ENCODE measurements at regions not wholly inside any gene's neighbourhood (a gene's known extent, or its start where the extent isn't known, plus 50 kb on each side); places are given as distances from the start of the nearest gene placed in this dataset.

- CTCF ChIA-PET, result no interaction called here
- no peaks in the 10 kb centered on the region for H4K20me1 ChIP-seq (ENCODE audit: low read length)
- H3K9me2 ChIP-seq (replicated peaks; ENCODE audit: low read length), result no peaks in the 10 kb centered on the region
- no peaks in the 10 kb centered on the region for H3F3A ChIP-seq (ENCODE audit: low read length, unreplicated experiment)
- no peak overlapping the region for H3K27ac ChIP-seq (ENCODE audit: low read length)
- no peaks in the 10 kb centered on the region for H3K9me3 ChIP-seq (ENCODE audit: low read length)
- H3K27me3 ChIP-seq (ENCODE audit: low read length), result peaks cover 71% of the 10 kb centered on the region
- H3K36me3 ChIP-seq (ENCODE audit: low read depth, low read length), result no peaks in the 10 kb centered on the region
- POLR2A ChIA-PET (ENCODE audit: unreplicated experiment), result no interaction called here
- no peak overlapping the region for H2AFZ ChIP-seq (ENCODE audit: low read length)
- intact Hi-C loops (cut with micrococcal nuclease), result no loop called here
- H3K4me2 ChIP-seq (ENCODE audit: low read length), result no peak overlapping the region
- no peaks in the 10 kb centered on the region for H3K79me2 ChIP-seq (ENCODE audit: low read length)
- DNase-seq, result no peak
- ATAC-seq, result no peak
- peaks cover 6% of the 10 kb centered on the region; the same call in 1 of the 2 replicates for H3K4me1 ChIP-seq (ENCODE audit: insufficient read depth, low read length)
- H3K4me3 ChIP-seq (ENCODE audit: low read length), result no peak overlapping the region
- no peak overlapping the region for H3K9ac ChIP-seq (ENCODE audit: low read length)
- no TSS peak for BruUV-seq (replicated peaks)
- TF ChIP-seq CTCF (conservative IDR thresholded peaks at IDR 0.05; ENCODE audit: low read depth, low read length) (no peak), EZH2 (IDR thresholded peaks at IDR 0.05; ENCODE audit: low read length, unreplicated experiment) (no peak), EZH2phosphoT487 (IDR thresholded peaks at IDR 0.05; ENCODE audit: borderline replicate concordance, low read length) (no peak)
Observed at GRCh38 chr7:25970356-25970755, 181.6 kb upstream of the NFE2L3 start.

- TF ChIP-seq EZH2 (IDR thresholded peaks at IDR 0.05; ENCODE audit: low read length, unreplicated experiment), result no peak
- no peak for TF ChIP-seq CTCF (conservative IDR thresholded peaks at IDR 0.05; ENCODE audit: low read depth, low read length)
- TF ChIP-seq EZH2phosphoT487 (IDR thresholded peaks at IDR 0.05; ENCODE audit: borderline replicate concordance, low read length), result no peak
- no peaks in the 10 kb centered on the region for H3K9me3 ChIP-seq (ENCODE audit: low read length)
- no peak overlapping the region for H3K4me3 ChIP-seq (ENCODE audit: low read length)
- H4K20me1 ChIP-seq (ENCODE audit: low read length), result no peaks in the 10 kb centered on the region
- no peaks in the 10 kb centered on the region for H3K36me3 ChIP-seq (ENCODE audit: low read depth, low read length)
- H3K4me1 ChIP-seq (ENCODE audit: insufficient read depth, low read length), result peaks cover under 1% of the 10 kb centered on the region; the same call in 1 of the 2 replicates
- H3F3A ChIP-seq (ENCODE audit: low read length, unreplicated experiment), result no peaks in the 10 kb centered on the region
- H3K4me2 ChIP-seq (ENCODE audit: low read length), result no peak overlapping the region
- H3K9me2 ChIP-seq (replicated peaks; ENCODE audit: low read length), result no peaks in the 10 kb centered on the region
- DNase-seq (no peak), ATAC-seq (no peak)
- H3K27me3 ChIP-seq (ENCODE audit: low read length), result peaks cover 67% of the 10 kb centered on the region
- ChIA-PET CTCF (no interaction called here), POLR2A (ENCODE audit: unreplicated experiment) (no interaction called here)
- no peak overlapping the region for H3K9ac ChIP-seq (ENCODE audit: low read length)
- intact Hi-C loops (cut with micrococcal nuclease), result no loop called here
- no peak overlapping the region for H2AFZ ChIP-seq (ENCODE audit: low read length)
- BruUV-seq (replicated peaks), result no TSS peak
- H3K79me2 ChIP-seq (ENCODE audit: low read length), result no peaks in the 10 kb centered on the region
- no peak overlapping the region for H3K27ac ChIP-seq (ENCODE audit: low read length)
Observed at GRCh38 chr7:25970911-25971310, 181.1 kb upstream of the NFE2L3 start.

GRCh38 chr7:25976630-25977029 is 175.4 kb upstream of the NFE2L3 start:
- TF ChIP-seq CTCF (conservative IDR thresholded peaks at IDR 0.05; ENCODE audit: low read depth, low read length) (no peak), EZH2phosphoT487 (IDR thresholded peaks at IDR 0.05; ENCODE audit: borderline replicate concordance, low read length) (no peak), EZH2 (IDR thresholded peaks at IDR 0.05; ENCODE audit: low read length, unreplicated experiment) (no peak)
- Histone ChIP-seq H2AFZ (ENCODE audit: low read length) (no peak overlapping the region), H3K9me2 (replicated peaks; ENCODE audit: low read length) (no peaks in the 10 kb centered on the region), H3K9ac (ENCODE audit: low read length) (no peak overlapping the region), H3K4me1 (ENCODE audit: insufficient read depth, low read length) (no peaks in the 10 kb centered on the region), H3K4me3 (ENCODE audit: low read length) (no peak overlapping the region), H3F3A (ENCODE audit: low read length, unreplicated experiment) (no peaks in the 10 kb centered on the region), H3K27ac (ENCODE audit: low read length) (no peak overlapping the region), H3K9me3 (ENCODE audit: low read length) (no peaks in the 10 kb centered on the region), H3K27me3 (ENCODE audit: low read length) (peaks cover 61% of the 10 kb centered on the region), H3K36me3 (ENCODE audit: low read depth, low read length) (no peaks in the 10 kb centered on the region), H3K79me2 (ENCODE audit: low read length) (no peaks in the 10 kb centered on the region), H4K20me1 (ENCODE audit: low read length) (no peaks in the 10 kb centered on the region), H3K4me2 (ENCODE audit: low read length) (no peak overlapping the region)
- intact Hi-C loops (cut with micrococcal nuclease), result no loop called here
- ChIA-PET POLR2A (ENCODE audit: unreplicated experiment) (no interaction called here), CTCF (no interaction called here)
- no peak for DNase-seq
- BruUV-seq (replicated peaks), result no TSS peak
- no peak for ATAC-seq

Measured in PC-3 (cell line).